ENCODE measurements at regions not wholly inside any gene's neighbourhood (a gene's known extent, or its start where the extent isn't known, plus 50 kb on each side); places are given as distances from the start of the nearest gene placed in this dataset.
A peak's percentile ranks its signal among the peaks of the same experiment; 100 is the strongest.
"Not testable (repeated sequence)": the region's sequence is repeated elsewhere in the genome, so short reads cannot be mapped to it uniquely, and the experiment has no call there.

DNA sequence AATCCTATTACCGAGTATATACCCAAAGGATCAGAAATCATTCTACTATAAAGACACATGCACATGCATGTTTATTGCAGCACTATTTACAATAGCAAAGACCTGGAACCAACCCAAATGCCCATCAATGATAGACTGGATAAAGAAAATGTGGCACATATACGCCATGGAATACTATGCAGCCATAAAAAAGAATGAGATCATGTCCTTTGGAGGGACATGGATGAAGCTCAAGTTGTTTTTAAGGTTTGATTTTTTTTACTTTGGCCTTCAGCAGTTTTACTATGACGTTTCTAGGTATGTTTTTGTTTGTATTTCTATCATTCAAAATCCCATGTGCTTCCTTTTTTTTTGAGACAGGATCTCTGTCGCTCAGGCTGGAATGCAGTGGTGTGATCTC, 265.8 kb downstream of the SETD4 start:
- DNase-seq: not testable (repeated sequence)

- DNase-seq: peak; percentile 11
These were observed 267.6 kb downstream of the SETD4 start for GRCh38 chr21:35792569-35793305.

DNA sequence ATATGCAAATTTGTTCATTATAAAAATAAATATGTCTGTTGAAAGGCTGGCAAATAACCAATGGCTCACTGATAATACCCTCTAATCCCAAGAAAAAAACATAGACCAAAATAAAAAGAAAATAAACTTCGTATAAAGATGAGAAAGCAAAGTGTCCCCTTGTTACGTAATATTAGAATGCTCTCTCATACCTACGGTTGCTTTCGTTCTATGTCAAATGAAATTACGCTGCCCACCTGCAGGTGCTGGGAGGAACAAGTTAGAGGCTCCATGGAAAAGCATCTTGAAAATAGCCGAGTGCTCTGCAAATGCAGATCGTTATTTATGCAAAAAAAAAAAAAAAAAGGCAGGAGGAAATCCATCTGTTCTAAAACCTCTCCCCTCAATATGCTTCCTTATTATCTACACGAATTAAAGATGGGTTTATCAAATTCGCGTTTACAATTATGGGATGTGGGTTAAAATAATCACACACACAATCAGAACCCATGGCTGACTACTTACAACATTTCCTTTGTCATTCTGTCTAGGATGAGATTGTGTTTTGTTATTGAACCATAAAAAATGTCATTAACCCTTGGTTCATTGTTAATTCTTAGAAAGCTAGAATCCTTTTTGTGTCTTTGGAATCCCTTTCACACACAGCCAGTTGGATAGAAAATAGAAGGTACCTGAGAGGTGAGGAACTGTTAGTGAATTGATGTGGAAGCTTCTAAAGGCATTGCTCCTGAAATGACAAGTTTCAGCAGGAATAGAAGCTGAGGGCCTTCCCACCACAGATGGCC, 268.6 kb downstream of the SETD4 start:
- DNase-seq: no peak

DNA sequence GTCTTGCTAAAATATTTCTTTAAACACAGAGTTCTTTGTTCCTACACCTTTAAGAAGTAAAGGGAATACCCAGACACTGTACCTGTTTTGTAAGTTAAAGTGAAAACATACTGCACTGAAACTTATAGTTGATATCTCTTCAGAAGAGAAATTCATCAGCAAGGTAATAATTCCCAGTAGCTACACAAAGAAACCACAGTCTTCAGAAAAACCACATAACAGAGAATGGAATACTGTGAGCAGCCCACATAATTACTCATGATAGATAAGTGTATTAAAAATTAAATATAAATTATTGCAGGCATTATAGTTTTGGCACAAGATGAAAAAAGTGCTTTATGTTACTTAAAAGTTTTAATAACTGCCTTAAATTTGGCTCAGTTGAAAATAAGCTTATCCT, 276.6 kb downstream of the SETD4 start:
- DNase-seq: no peak

DNA sequence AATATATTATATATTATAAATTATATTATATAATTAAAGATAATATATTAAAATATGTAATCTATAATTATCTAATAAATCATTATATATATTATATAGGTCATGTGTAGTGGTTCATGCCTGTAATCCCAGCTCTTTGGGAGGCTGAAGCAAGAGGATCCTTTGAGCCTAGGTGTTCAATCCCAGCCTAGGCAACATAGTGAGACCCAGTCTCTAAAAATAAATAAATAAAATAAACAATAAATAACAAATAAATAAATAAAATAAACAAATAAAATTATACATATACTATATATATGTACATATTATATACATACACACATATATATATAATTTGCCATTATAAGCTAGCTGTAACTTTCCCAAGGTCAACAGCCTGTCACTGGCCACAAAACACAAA, 277.7 kb downstream of the SETD4 start:
- no peak for DNase-seq

- no peak for DNase-seq
These were observed 279.3 kb downstream of the SETD4 start for GRCh38 chr21:35780983-35781382.

DNA sequence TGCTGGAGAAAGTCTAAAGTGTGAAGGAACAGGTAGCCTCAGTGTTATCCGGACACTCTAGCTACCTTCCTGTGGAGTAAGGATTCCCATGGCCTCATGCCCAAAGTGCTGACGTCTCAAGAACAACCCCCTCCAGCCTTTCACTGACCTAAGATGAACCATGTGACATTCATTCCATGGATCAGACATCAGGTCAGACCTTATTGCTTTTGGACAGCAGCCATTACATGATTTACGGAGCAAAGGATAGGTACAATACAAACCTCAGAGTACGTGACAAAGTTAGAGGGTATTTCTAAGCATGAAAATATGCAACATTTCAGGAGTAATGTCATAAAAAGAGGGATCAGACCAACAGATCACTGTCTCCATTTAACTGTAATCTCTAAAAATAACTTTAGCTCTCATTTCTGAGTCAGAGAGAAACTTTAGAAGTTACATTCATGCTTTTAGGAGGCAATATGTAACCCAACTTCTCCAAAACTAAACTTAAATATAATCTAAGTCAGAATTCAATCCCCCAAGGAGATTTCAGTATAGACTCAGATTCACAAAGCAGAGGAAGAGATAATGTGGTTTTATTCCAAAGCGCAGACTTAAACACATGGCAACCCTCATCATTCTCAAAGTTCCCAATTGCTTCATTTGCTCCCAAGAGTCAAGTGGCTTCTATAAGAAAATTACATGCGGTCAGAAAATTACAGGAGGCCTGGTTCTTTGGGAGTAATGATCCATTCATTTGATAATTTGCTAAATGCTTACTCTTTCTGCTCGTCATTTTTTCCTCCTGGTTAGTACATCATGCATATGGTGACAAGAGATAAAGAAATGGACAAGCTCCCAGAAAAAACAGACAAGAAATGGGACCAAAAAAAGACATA, 280.4 kb downstream of the SETD4 start:
- peak; percentile 98 for DNase-seq

DNA sequence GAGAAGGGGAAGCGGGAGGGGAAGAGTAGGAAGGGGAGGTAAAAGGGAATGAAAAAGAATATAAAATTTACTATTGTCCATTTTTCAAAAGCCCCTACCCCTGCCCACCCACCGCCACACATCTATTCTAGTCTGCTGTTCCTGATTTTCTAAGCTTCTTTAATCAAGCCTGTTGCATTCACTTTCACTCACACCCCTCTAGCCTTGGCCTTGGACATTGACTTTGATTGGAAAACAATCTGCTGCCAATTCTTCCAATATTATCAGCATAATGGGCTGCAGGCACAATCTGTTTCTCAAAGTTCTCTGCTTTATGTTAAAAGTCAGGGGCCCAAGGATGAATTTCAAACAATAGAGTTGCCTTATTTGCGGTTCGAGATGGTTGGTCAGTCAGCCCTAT, 281.2 kb downstream of the SETD4 start:
- DNase-seq: no peak

DNA sequence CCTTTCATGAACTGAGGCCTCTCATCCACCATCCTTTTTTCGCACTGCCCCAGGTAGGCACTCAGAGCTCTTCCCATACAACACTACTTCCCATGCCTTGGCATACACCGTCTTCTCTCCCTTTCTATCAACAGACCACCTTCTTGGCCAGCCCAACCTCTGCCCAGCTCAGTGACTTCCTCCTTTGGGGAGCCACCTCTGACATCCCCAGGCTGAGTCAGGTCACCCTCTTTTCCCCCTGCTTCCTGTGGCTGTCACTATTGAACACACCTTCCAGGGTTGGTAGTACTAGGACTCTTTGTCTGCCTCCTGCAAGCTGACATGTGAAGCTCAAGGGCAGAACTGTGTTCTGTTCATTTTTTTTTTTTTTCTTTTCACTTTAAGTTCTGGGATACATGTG, 283.2 kb downstream of the SETD4 start:
- DNase-seq: no peak

DNA sequence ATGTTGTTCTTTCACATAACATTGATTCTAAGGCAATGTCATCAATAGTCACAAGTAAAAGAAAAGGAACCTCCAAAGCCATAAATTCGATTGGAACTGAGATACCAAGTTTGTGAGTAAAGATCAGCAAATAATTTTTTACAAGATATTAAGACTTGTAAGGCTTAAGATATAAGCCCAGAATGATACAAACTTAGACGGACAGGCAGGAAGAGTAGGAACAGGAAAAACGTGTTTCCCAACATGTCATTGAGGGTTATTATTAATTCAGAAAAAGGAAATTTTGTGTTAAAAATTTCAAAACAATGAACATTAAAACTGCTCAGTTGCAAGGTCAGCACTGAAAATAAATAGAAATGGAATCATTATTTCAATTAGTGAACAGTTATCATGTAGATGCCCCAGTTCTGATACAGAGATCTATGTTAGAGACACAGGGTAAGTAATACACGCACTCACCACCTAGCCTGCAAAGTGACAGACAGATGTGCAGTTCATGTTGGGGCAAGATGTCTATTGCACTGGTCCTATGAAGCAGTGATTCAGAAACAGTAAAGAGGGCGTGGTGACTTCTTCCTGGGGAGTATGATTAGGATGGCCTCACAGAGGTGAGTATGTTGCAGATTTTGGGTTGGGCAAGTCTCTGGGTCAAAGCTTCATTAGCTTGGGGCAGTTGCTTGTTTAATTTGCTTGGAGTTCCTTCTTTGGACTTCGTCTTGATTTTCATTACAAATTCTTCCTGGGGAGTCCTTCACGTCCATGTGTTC, 284.4 kb downstream of the SETD4 start:
- DNase-seq: no peak

GRCh38 chr21:35770101-35770945, 290.0 kb downstream of the SETD4 start:
- no peak for DNase-seq

- no peak for DNase-seq
These were observed 292.1 kb downstream of the SETD4 start for GRCh38 chr21:35768187-35768586.

DNA sequence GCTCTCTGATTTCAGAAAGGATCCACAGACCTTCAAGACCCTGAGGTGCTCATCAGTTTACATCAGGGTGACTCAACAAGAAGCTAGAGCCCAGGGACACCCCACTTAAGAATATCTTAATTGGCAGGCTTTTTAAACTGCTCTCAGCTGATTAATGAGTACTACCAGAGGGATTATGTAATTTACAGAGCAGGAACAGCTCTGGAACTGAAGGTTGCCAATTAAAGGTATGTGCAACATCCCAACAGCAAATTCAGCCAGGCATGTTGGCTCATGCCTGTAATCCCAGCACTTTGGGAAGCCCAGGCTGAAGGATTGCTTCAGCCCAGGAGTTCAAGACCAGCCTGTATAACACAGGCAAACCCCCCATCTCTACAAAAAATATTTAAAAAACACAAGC, 295.7 kb downstream of the SETD4 start:
- no peak for DNase-seq

GRCh38 chr21:35764077-35764476, 296.2 kb downstream of the SETD4 start:
- DNase-seq: no peak

DNA sequence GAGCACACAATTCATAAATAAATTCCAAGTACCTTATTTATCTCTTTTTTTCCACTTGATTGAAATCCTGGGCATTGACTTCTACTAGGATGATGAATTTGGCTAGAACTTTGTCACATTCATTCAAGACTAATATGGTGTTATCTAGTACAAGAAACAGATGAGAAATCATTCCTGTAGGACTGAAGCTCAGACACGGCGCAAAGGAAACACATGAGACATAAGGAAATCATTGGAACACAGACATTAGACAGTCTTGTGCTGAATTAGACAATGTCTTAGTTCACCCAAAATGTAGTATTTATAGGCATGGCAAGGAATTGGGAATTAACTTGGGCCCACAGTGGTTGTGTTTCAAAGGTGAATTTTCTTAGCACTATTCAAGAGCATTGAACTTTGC, 305.7 kb downstream of the SETD4 start:
- no peak for DNase-seq

GRCh38 chr21:35753308-35753707, 307.0 kb downstream of the SETD4 start:
- no peak for DNase-seq

- no peak for DNase-seq
These were observed 309.2 kb downstream of the SETD4 start for GRCh38 chr21:35751171-35751570.

- no peak for DNase-seq
These were observed 310.4 kb downstream of the SETD4 start for GRCh38 chr21:35749904-35750303.

- DNase-seq: no peak
These were observed 311.5 kb downstream of the SETD4 start for GRCh38 chr21:35748678-35749314.

- peak; percentile 78 for DNase-seq
These were observed 316.8 kb downstream of the SETD4 start for GRCh38 chr21:35743571-35743970.
